Colonic mucosa (tissue), 4 donors: ENCODE measurements at regions not wholly inside any gene's neighbourhood (a gene's known extent, or its start where the extent isn't known, plus 50 kb on each side); places are given as distances from the start of the nearest gene placed in this dataset.

ENCODE experiments used
- DNase-seq: peaks from one replicate; pipeline ENCODE4 v3.0.0-alpha.2; 2020
- H3K27ac ChIP-seq: fragments of 200-600 bp; one replicate; pipeline ENCODE4 v1.8.0; 2021
- H3K27me3 ChIP-seq: fragments of 200-600 bp; one replicate; pipeline ENCODE4 v1.8.0; 2021
- H3K36me3 ChIP-seq: fragments of 200-600 bp; one replicate; pipeline ENCODE4 v1.8.0; 2021
- H3K4me1 ChIP-seq: fragments of 200-600 bp; one replicate; pipeline ENCODE4 v1.8.0; 2021; ENCODE audit warnings: mild to moderate bottlenecking
- H3K4me3 ChIP-seq: fragments of 200-600 bp; one replicate; pipeline ENCODE4 v1.8.0; 2021
- H3K9ac ChIP-seq, 2 donors: one replicate each; pipeline ENCODE4 v1.7.0; 2013; ENCODE audit warnings: control low read depth in 2 of 2, low read depth in 2 of 2, low read length in 2 of 2
- H3K9me3 ChIP-seq: fragments of 200-600 bp; one replicate; pipeline ENCODE4 v1.8.0; 2021
- intact Hi-C: fragments of 100-400 bp; cut with DNase I; formaldehyde crosslinking; loops from one replicate; pipeline ENCODE4 v1.14.1; 2022
- TF ChIP-seq, protein P1 (sequence below): fragments of 200-600 bp; IDR thresholded peaks from one replicate; pipeline ENCODE4 v1.8.0; 2022; ENCODE audit warnings: antibody characterized with exemption, mild to moderate bottlenecking
- donor health status: healthy.
- donor health status: DM: no; HTN: no; CAD: no.
- donor health status: DM: no; HTN: no; CAD: no.

DNA sequence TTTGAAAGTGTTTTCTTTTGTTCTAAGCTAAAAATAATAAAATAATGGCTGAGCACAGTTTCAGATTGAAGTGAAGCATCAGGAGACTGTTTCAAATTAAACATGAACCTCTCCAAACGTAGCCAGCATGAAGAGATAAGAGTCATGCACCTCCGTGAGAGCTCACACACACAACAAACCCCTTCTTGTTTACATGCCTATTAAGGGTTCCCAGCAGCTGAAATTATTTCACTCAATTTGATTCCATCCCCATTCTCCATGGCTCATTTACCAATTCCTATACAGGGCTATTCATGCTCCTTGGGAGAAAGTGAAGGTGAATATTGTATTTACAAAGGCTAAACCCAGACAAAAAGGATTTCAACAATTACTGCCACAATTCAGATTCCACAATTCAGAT lies 954.1 kb upstream of the INTU start:
- TF ChIP-seq, protein P1, sequence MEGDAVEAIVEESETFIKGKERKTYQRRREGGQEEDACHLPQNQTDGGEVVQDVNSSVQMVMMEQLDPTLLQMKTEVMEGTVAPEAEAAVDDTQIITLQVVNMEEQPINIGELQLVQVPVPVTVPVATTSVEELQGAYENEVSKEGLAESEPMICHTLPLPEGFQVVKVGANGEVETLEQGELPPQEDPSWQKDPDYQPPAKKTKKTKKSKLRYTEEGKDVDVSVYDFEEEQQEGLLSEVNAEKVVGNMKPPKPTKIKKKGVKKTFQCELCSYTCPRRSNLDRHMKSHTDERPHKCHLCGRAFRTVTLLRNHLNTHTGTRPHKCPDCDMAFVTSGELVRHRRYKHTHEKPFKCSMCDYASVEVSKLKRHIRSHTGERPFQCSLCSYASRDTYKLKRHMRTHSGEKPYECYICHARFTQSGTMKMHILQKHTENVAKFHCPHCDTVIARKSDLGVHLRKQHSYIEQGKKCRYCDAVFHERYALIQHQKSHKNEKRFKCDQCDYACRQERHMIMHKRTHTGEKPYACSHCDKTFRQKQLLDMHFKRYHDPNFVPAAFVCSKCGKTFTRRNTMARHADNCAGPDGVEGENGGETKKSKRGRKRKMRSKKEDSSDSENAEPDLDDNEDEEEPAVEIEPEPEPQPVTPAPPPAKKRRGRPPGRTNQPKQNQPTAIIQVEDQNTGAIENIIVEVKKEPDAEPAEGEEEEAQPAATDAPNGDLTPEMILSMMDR: no peak
- Histone ChIP-seq H3K27ac (no peak overlapping the region), H3K4me1 (no peaks in the 10 kb centered on the region), H3K36me3 (no peaks in the 10 kb centered on the region), H3K27me3 (no peaks in the 10 kb centered on the region), H3K9me3 (no peaks in the 10 kb centered on the region), H3K9ac (no peak overlapping the region), H3K4me3 (no peak overlapping the region)
- intact Hi-C loops: no loop called here
- no peak for DNase-seq

DNA sequence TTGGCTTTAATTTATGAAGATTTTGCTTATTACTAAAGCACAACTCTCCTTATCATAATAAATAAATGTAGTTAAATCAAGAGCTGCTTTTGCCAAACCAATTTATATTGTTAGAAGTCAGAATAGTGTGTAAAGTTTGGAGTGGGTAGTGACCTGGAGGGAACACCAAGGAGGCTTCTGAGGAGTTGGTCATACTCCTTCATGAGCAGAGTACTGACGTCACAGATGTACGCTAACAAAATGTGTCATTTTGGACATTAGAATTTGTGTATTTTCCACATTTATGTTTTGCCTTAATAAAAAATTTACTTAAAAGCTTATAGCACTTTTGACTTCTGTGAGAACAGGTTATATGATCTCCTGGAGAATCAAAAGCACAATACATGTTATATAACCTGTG lies 953.5 kb upstream of the INTU start:
- intact Hi-C loops: no loop called here
- H3K36me3 ChIP-seq: no peaks in the 10 kb centered on the region

DNA sequence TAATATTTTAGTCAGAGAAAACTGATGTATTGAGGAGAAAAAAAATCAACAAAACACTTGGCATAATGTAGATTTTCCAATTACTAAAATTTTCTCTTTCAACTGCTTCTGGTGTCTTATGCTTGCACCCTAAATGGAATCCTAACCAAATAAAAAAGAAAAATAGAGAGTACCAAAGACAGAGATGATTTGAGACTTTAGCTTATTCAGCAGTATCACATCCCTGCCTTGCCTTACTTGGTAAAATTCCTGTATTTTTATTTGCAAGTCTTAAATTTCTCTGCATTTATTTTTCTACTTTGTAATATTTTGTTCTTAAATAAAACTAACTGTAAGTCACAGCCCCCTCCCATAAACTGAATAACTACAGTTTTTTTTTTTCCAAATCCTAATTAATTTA lies 950.5 kb upstream of the INTU start:
- Histone ChIP-seq H3K9me3 (no peaks in the 10 kb centered on the region), H3K9ac (no peak overlapping the region), H3K4me3 (no peak overlapping the region), H3K27me3 (no peaks in the 10 kb centered on the region), H3K27ac (no peak overlapping the region), H3K4me1 (no peaks in the 10 kb centered on the region), H3K36me3 (no peaks in the 10 kb centered on the region)
- intact Hi-C loops: no loop called here
- TF ChIP-seq, protein P1: no peak
- DNase-seq: no peak

More for the DNA sequence above, 953.5 kb upstream of the INTU start:
- TF ChIP-seq, protein P1: no peak
- no peak overlapping the region for H3K27ac ChIP-seq
- no peaks in the 10 kb centered on the region for H3K27me3 ChIP-seq
- no peaks in the 10 kb centered on the region for H3K9me3 ChIP-seq
- no peak overlapping the region for H3K4me3 ChIP-seq
- H3K9ac ChIP-seq: no peak overlapping the region
- no peaks in the 10 kb centered on the region for H3K4me1 ChIP-seq
- no peak for DNase-seq

DNA sequence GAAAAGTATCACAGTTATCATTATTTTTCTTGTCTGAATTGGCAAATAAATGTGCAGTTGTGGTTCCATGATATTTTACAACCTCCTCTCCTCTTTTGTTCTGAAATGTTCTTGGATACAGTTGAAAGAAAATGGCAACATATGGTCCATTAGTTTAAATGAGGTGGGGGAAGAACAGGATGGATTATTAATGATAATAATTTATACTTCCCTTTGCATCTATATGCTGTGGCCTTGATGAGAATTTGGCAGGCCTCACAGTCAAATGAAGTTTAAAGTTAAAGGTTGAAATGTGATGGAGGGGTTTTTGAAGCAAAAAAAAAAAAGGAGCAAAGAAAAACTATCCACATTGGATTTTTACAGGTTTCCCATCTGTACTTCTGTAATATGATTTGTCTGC lies 946.3 kb upstream of the INTU start:
- no peaks in the 10 kb centered on the region for H3K27me3 ChIP-seq
- no peaks in the 10 kb centered on the region for H3K4me1 ChIP-seq
- TF ChIP-seq, protein P1: no peak
- DNase-seq: no peak
- H3K27ac ChIP-seq: no peak overlapping the region
- intact Hi-C loops: no loop called here
- H3K4me3 ChIP-seq: no peak overlapping the region
- no peaks in the 10 kb centered on the region for H3K9me3 ChIP-seq
- H3K9ac ChIP-seq: no peak overlapping the region
- no peaks in the 10 kb centered on the region for H3K36me3 ChIP-seq

DNA sequence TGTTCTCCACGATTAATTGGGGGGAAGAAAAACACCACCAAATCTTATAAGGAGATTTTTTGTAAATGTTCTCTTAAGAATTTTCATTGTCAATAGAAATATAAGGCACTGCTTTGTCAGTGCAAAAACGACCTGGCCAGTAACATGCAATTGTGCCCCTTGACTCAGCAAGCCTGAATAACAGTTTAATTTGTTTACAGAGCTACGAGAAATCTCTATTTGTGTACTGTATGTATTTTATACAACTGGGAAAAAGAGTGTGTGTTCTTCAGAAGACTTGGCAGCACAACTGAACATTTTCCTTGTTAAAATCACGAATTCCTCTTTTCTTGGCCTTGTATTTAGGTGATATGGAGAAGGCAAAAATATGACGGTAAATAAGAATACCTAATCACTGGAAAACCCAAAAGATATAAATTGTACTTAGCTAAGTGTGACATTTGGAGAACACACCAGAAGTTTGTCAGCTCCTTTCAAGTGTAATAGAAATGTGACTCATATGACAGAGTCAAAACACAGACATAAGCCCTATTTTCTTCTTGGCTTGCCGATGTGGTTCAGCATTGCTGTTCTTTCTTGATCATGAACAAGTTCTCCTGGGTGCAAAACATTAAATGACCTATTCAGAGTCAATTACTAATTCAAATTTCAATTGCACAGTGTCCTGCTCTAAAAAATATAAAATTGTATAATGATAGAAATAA lies 945.0 kb upstream of the INTU start:
- H3K27ac ChIP-seq: no peak overlapping the region
- no peaks in the 10 kb centered on the region for H3K36me3 ChIP-seq
- H3K4me3 ChIP-seq: no peak overlapping the region
- TF ChIP-seq, protein P1: no peak
- H3K9me3 ChIP-seq: no peaks in the 10 kb centered on the region
- intact Hi-C loops: no loop called here
- H3K27me3 ChIP-seq: no peaks in the 10 kb centered on the region
- DNase-seq: no peak
- H3K4me1 ChIP-seq: no peaks in the 10 kb centered on the region
- no peak overlapping the region for H3K9ac ChIP-seq
